Ovary (tissue), 3 donors: ENCODE measurements at regions not wholly inside any gene's neighbourhood (a gene's known extent, or its start where the extent isn't known, plus 50 kb on each side); places are given as distances from the start of the nearest gene placed in this dataset.

Source experiments
- CTCF ChIP-seq, 3 donors: fragments of 450-650 bp in 2 of 3; fragments of 200-600 bp in 1 of 3; IDR thresholded peaks; one replicate each; pipeline versions ENCODE4 v1.5.1 to v1.8.0; 2016 to 2022; ENCODE audit warnings: antibody characterized with exemption in 3 of 3, mild to moderate bottlenecking in 1 of 3
- POLR2A ChIP-seq: fragments of 450-650 bp; IDR thresholded peaks from one replicate; pipeline ENCODE4 v1.6.1; 2017; ENCODE audit warnings: antibody characterized with exemption, mild to moderate bottlenecking, moderate library complexity
- donor health status: DM: no; HTN: no; CAD: no.

DNA sequence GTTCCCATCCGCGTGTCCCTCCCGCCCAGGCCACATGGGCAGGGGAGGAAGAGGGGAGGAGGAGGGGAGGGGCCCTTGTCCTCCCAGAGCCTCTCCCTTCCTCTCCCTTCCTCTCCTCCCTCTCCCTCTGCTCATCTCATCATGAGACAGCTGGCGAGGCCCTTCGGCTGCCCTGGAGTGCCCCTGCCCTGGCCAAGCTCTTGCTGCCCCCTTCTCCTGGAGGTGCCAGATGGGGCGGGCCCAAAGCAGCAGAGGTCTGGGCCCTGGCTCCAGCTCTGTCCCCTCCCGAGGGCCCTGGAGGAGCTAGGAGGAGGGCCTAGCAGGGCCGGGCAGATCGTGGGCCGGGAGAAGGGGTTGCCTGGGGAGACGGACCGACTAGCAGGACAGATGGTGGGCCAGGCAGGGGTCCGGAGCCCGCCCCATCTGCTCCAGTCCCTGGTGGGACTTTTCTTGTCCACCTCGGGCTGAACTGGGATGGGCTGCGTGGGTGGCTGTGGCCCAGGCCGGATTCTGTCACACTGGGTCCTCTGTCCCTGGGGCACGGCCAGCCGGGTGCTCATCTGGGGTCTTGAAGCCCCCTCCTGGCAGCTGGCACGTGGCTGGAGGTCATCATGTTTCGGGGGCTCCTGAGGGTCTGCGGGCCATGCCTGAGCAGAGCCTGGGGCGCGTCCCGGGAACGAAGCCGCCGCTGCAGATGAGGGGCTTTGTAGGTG, 183.4 kb downstream of the GOLGA6L6 start:
- no peak for TF ChIP-seq CTCF (IDR thresholded peaks at IDR 0.05)
- no peak for TF ChIP-seq POLR2A
